ENCODE measurements at regions not wholly inside any gene's neighbourhood (a gene's known extent, or its start where the extent isn't known, plus 50 kb on each side); places are given as distances from the start of the nearest gene placed in this dataset.

DNA sequence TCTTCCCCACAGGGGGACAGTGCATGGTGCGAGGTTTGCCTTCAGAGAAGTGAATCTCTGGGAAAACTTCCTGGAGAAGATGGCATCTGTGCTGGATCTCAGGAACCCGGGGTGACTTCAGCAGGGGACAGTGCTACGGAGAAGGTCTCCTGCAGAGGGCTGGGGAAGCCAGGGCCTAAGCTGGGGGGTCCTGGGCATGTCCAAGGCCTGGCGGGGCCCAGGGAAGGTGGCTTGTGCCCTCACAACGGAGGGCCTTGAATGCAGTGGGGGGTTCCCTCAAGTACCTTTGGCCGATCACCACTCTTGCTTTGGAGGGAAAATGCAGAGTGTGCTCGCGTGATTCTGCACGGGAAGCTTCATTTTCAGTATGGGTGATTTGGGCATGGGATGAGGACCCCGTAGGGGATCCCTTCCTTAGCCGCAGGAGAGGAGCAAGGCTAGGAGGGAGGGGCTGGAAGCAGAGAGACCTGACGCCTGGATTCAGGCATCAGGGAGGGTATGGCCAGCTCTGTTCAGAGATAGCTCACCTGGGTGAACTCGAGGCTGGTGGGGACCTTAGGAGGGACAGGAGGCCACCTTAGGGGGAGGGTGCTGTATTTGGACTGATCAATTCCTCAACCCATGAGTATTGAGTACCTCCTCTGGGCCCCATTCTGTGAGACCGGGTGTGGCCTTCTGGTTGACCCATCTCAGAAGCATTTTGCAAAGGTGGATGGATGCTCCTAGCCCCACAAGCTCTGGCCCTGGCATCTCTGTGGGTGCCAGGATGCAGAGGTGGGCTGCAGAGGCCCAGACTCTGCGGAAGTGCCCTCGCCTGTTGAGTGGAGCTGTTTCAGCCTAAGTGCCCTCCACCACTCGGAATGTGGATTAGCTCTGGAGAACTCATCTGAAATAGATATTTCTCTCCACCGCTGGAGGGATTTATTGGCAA is 529.4 kb downstream of the TBC1D22A start:
- H3K27ac ChIP-seq (ENCODE audit: low read depth, low read length): no peak overlapping the region
- no peak overlapping the region for H3K4me3 ChIP-seq (ENCODE audit: low read length)

DNA sequence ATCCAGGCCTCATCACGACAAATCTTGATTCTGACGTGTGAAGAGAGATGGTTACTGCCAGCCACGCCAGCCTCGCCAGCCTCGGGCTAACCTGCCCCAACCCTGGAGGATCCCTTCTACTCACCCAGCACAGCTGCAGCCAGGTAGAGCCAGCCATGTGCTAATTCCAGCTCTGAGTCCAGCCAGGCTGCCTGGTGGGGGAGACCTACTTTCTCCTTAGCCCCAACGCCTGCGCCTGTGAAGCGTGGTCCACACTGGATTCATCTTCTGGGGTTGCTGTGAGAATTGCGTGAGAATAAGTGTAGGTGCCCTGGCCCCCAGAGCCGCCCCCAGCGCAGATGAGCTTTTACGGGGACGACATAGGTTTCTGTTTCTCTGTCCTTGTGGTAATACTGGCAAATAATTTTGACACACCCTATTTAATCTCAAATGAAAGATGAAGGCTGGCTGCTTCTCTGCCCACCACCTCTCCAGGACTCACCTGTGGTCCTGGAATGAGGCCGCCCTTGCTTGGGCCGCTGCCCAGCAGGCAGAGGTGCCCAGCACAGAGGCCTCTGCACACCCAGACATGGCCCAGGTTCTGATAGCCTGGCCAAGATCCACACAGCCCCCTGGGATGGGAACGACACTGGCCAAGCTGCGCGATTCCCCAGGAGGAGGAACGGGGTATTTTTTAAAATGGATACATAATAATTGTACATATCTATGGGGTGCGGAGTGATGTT is 528.4 kb downstream of the TBC1D22A start:
- Histone ChIP-seq H3K4me1 (ENCODE audit: control insufficient read depth, insufficient read depth, low read length) (no peaks in the 10 kb centered on the region), H3K9ac (ENCODE audit: low read length) (no peak overlapping the region), H3K27ac (ENCODE audit: low read depth, low read length) (no peak overlapping the region), H3K4me3 (ENCODE audit: low read length) (no peak overlapping the region), H3K36me3 (ENCODE audit: control insufficient read depth, insufficient read depth, low read length) (no peaks in the 10 kb centered on the region), H3K27me3 (ENCODE audit: control insufficient read depth, insufficient read depth, low read length) (no peaks in the 10 kb centered on the region)

More for the DNA sequence above, 529.4 kb downstream of the TBC1D22A start:
- H3K36me3 ChIP-seq (ENCODE audit: control insufficient read depth, insufficient read depth, low read length): no peaks in the 10 kb centered on the region
- no peaks in the 10 kb centered on the region for H3K4me1 ChIP-seq (ENCODE audit: control insufficient read depth, insufficient read depth, low read length)
- H3K9ac ChIP-seq (ENCODE audit: low read length): no peak overlapping the region
- H3K27me3 ChIP-seq (ENCODE audit: control insufficient read depth, insufficient read depth, low read length): no peaks in the 10 kb centered on the region

DNA sequence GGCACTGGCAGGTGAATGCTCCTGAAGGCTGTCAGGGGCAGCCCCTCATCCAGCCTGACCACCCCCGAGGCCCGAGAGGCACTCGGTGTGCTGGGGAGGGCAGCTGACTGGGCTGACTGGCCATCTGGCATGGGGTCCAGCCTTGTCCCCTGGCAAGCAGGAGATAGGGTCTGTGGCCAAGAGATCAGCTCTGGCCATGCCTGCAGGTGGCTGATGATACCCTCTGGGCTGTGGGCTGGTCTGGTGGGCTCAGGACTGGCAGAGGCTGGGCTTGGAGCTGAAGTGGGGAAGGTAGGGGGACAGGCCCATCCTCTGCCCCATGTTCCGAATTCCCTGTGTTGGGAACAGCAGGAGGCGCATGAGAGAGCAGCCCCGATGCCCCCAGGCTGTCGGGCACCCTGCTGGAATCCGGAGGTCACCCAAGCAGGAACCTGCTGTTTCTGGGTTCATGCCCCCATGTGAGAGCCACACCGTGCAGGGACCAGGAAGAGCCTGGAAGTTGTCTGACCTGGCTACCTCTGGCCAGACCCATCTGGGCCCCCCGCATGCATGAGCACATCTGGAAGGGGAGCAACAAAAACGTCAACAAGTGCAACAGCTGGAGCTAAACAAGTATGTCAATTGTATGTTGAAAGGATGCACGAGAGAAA is 527.0 kb downstream of the TBC1D22A start:
- no peak overlapping the region for H3K9ac ChIP-seq (ENCODE audit: low read length)
- no peaks in the 10 kb centered on the region for H3K4me1 ChIP-seq (ENCODE audit: control insufficient read depth, insufficient read depth, low read length)
- H3K27ac ChIP-seq (ENCODE audit: low read depth, low read length): no peak overlapping the region
- no peaks in the 10 kb centered on the region for H3K27me3 ChIP-seq (ENCODE audit: control insufficient read depth, insufficient read depth, low read length)
- H3K36me3 ChIP-seq (ENCODE audit: control insufficient read depth, insufficient read depth, low read length): no peaks in the 10 kb centered on the region
- H3K4me3 ChIP-seq (ENCODE audit: low read length): no peak overlapping the region

DNA sequence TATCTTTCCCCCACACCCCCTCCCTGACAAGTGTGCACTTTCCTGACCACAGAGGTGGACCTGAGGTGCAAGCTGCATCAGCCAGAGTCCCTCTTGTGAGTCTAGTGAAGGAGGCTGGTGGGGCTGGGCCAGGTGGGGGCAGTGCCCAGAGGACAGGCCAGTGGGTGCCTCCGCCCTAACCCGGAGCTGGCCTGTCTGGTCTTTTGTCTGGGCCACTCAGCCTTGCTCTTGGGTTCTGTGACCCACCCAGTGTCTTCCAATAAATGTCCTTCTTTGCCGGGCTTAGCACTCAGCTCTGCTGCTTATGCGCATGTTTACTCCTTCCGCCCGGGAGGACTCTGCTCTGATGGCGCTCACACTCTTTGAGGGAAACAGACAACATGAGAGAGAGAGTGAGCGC is 526.2 kb downstream of the TBC1D22A start:
- no peak overlapping the region for H3K4me3 ChIP-seq (ENCODE audit: low read length)
- no peaks in the 10 kb centered on the region for H3K27me3 ChIP-seq (ENCODE audit: control insufficient read depth, insufficient read depth, low read length)
- no peak overlapping the region for H3K9ac ChIP-seq (ENCODE audit: low read length)
- H3K4me1 ChIP-seq (ENCODE audit: control insufficient read depth, insufficient read depth, low read length): no peaks in the 10 kb centered on the region
- H3K27ac ChIP-seq (ENCODE audit: low read depth, low read length): no peak overlapping the region
- H3K36me3 ChIP-seq (ENCODE audit: control insufficient read depth, insufficient read depth, low read length): no peaks in the 10 kb centered on the region

DNA sequence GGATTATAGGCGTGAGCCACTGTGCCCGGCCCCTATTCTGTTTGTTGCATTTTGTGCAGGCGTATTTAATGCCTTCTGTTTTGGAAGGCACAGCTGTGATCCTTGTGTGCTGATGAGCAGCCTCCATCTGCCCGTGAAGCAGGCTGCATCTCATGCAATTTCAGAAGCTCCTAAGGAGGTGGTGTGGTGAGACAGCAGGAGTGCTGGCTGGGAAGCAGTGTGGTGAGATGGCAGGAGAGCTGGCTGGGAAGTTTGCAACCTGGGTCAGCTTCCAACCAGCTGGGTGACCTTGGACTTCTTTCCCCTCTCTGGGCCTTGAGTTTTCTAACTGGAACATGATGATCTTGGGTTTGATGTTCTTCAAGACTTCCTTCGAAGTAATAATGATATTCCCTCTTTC is 525.1 kb downstream of the TBC1D22A start:
- no peak overlapping the region for H3K4me3 ChIP-seq (ENCODE audit: low read length)
- H3K36me3 ChIP-seq (ENCODE audit: control insufficient read depth, insufficient read depth, low read length): no peaks in the 10 kb centered on the region
- H3K4me1 ChIP-seq (ENCODE audit: control insufficient read depth, insufficient read depth, low read length): no peaks in the 10 kb centered on the region
- H3K27me3 ChIP-seq (ENCODE audit: control insufficient read depth, insufficient read depth, low read length): no peaks in the 10 kb centered on the region
- no peak overlapping the region for H3K27ac ChIP-seq (ENCODE audit: low read depth, low read length)
- no peak overlapping the region for H3K9ac ChIP-seq (ENCODE audit: low read length)

DNA sequence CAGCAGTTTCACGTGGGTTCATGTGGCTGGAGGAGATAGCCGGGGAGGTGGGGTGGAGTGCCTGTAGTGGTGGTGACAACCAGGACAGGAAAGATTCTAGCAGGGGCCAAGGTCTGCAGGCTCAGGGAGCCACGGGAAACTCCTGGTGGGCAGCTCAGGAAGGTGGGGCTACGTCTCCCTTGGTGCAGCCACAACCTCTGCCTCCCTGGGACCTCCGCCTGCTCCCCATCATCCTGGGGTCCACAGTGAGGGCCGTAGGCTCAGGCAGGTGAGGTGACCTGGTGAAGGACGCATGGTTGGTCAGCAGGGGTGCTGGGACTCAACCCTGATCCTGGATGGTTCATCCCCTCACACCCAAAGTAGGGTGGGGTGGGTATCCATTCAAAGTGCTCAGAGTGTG is 524.1 kb downstream of the TBC1D22A start:
- Histone ChIP-seq H3K9ac (ENCODE audit: low read length) (no peak overlapping the region), H3K4me1 (ENCODE audit: control insufficient read depth, insufficient read depth, low read length) (no peaks in the 10 kb centered on the region), H3K4me3 (ENCODE audit: low read length) (no peak overlapping the region), H3K27me3 (ENCODE audit: control insufficient read depth, insufficient read depth, low read length) (no peaks in the 10 kb centered on the region), H3K36me3 (ENCODE audit: control insufficient read depth, insufficient read depth, low read length) (no peaks in the 10 kb centered on the region), H3K27ac (ENCODE audit: low read depth, low read length) (no peak overlapping the region)

DNA sequence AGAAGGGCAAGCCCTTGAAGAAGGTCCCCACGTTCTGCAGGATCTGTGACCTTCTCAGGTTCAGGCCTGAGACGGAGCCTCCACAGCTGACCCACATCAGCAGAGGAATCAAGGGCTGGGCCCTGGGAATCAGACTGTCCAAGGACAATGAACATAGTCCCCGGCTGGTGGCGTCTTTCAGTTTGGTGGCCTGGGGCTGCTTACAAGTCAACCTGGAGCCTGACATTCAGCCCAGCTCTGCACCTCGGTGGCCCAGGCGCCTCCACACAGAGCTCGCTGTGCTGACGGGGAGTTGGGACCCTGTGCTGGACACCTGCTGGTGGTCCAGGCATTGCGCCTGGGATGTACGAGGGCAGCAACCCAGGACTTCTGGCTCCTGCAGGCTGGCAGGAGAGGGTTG is 523.5 kb downstream of the TBC1D22A start:
- Histone ChIP-seq H3K4me1 (ENCODE audit: control insufficient read depth, insufficient read depth, low read length) (no peaks in the 10 kb centered on the region), H3K4me3 (ENCODE audit: low read length) (no peak overlapping the region), H3K27me3 (ENCODE audit: control insufficient read depth, insufficient read depth, low read length) (no peaks in the 10 kb centered on the region)

DNA sequence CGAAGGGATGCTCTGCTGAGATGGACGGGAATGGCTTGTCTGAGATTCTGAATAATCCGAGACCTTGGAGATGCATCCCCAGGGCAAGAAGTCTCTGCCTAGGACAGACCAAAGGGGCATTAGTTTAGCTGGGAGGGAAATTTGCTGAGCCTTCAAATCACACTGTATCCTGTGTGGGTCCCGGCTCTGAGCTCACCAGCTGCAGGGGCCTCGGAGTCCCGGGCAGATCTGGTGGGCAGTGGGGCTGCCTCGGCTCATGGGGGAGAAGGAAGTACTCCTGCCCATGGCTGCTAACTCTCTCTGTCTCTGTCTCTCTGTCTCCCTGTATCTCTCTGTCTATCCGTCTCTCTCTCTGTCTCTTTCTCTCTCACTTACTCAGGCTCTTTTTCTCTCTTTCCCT is 522.4 kb downstream of the TBC1D22A start:
- H3K4me1 ChIP-seq (ENCODE audit: control insufficient read depth, insufficient read depth, low read length): no peaks in the 10 kb centered on the region
- no peak overlapping the region for H3K4me3 ChIP-seq (ENCODE audit: low read length)
- H3K27ac ChIP-seq (ENCODE audit: low read depth, low read length): no peak overlapping the region
- no peak overlapping the region for H3K9ac ChIP-seq (ENCODE audit: low read length)
- no peaks in the 10 kb centered on the region for H3K27me3 ChIP-seq (ENCODE audit: control insufficient read depth, insufficient read depth, low read length)
- no peaks in the 10 kb centered on the region for H3K36me3 ChIP-seq (ENCODE audit: control insufficient read depth, insufficient read depth, low read length)

More for the DNA sequence above, 523.5 kb downstream of the TBC1D22A start:
- no peaks in the 10 kb centered on the region for H3K36me3 ChIP-seq (ENCODE audit: control insufficient read depth, insufficient read depth, low read length)
- no peak overlapping the region for H3K9ac ChIP-seq (ENCODE audit: low read length)
- no peak overlapping the region for H3K27ac ChIP-seq (ENCODE audit: low read depth, low read length)

DNA sequence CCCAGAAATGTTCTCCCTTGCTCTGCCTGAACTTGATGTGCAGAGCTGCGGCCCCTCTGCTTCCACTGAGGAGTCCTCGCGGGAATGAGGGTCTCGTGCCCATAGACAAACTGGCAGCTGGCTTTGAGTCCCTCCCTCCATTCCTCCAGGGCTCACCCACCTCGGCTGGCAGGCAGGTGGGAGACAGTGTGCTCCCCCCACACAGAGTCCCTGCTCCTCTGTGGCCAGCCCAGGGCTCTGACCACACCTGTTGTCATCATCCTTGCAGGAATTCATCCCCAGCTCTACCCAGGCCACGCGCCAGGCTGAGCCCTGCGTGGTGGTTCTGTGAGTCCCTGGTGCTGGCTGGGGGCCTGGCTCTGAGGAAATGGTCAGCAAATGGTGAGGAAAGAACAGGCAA is 521.9 kb downstream of the TBC1D22A start:
- Histone ChIP-seq H3K4me1 (ENCODE audit: control insufficient read depth, insufficient read depth, low read length) (no peaks in the 10 kb centered on the region), H3K27ac (ENCODE audit: low read depth, low read length) (no peak overlapping the region), H3K9ac (ENCODE audit: low read length) (no peak overlapping the region), H3K27me3 (ENCODE audit: control insufficient read depth, insufficient read depth, low read length) (no peaks in the 10 kb centered on the region), H3K4me3 (ENCODE audit: low read length) (no peak overlapping the region), H3K36me3 (ENCODE audit: control insufficient read depth, insufficient read depth, low read length) (no peaks in the 10 kb centered on the region)

DNA sequence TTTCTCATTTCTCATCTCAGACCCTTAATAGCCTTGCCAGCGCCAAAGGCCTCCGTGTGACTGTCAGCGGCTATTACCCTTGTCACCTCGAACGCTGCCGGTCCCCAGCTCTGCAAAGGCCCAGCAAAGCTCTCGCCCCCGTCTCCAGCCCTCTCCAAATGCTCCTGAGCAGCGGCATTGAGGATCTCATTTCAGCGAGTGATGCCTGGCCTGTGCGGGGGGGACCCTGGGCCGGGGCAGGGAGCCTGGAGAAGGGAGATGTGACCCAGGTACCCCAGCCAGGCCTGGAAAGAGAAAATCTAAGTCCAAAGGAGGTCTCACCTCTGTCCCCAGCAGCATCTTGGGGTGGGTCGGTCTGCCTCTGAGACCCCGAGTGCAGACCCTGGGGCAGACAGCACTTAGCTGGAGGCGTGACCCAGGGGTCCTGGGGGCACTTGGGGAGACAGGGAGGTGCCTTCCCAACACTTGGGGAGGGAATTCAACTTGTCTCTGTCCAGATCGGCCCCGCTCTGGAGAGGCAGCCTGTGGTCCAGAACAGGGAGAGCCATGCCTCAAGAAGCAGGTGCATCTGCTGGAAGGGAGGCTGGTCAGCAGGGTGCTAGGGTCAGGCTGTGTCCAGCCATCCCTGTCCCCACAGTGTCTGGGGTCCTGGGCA is 521.3 kb downstream of the TBC1D22A start:
- Histone ChIP-seq H3K4me3 (ENCODE audit: low read length) (no peak overlapping the region), H3K4me1 (ENCODE audit: control insufficient read depth, insufficient read depth, low read length) (no peaks in the 10 kb centered on the region), H3K36me3 (ENCODE audit: control insufficient read depth, insufficient read depth, low read length) (no peaks in the 10 kb centered on the region), H3K27ac (ENCODE audit: low read depth, low read length) (no peak overlapping the region), H3K27me3 (ENCODE audit: control insufficient read depth, insufficient read depth, low read length) (peaks cover 1% of the 10 kb centered on the region), H3K9ac (ENCODE audit: low read length) (no peak overlapping the region)

DNA sequence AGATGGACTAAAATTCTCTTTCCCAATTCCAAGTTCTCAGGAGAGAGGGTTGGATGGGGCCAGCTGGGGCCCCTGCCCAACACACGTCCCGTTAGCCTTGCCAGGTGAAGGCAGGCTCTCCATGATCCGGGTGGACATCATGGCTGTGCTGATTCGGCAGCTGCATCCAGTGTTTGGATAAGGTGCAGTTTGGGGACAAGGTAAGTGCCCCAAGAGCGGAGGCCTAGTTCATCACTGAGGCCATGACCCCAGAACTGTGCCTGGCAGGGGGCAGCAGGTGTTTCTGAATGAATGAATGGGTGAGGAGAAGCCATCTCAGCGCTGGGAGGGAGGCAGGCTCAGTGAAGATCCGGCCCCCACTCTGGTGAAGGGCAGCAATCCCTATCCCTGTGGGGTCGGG is 520.4 kb downstream of the TBC1D22A start:
- Histone ChIP-seq H3K4me3 (ENCODE audit: low read length) (no peak overlapping the region), H3K9ac (ENCODE audit: low read length) (no peak overlapping the region), H3K4me1 (ENCODE audit: control insufficient read depth, insufficient read depth, low read length) (no peaks in the 10 kb centered on the region), H3K27ac (ENCODE audit: low read depth, low read length) (no peak overlapping the region), H3K27me3 (ENCODE audit: control insufficient read depth, insufficient read depth, low read length) (peaks cover 4% of the 10 kb centered on the region), H3K36me3 (ENCODE audit: control insufficient read depth, insufficient read depth, low read length) (no peaks in the 10 kb centered on the region)

DNA sequence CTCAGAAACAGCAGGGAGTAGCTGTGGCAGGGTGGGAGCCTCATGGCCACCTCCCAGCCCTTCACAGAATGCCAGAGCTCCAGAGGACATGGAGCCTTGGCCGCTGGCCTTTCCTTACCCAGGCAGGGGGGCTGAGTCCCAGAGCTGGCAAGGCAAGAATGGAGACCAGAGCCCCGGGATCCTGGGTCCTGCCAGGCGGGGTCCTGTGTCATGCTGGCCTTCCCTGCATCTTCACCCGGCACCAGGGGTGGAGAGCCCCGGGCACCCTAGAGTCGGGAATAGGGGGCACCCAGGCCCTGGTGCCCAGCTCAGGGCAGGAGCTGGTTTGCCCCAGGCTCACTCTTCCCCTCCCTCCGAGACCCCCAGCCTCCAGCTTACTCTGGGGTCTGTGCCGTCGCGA is 519.9 kb downstream of the TBC1D22A start:
- Histone ChIP-seq H3K27ac (ENCODE audit: low read depth, low read length) (no peak overlapping the region), H3K27me3 (ENCODE audit: control insufficient read depth, insufficient read depth, low read length) (peaks cover 4% of the 10 kb centered on the region)

More for the DNA sequence above, 519.9 kb downstream of the TBC1D22A start:
- no peak overlapping the region for H3K9ac ChIP-seq (ENCODE audit: low read length)
- H3K4me3 ChIP-seq (ENCODE audit: low read length): no peak overlapping the region
- no peaks in the 10 kb centered on the region for H3K4me1 ChIP-seq (ENCODE audit: control insufficient read depth, insufficient read depth, low read length)
- H3K36me3 ChIP-seq (ENCODE audit: control insufficient read depth, insufficient read depth, low read length): no peaks in the 10 kb centered on the region
